Skeletal muscle tissue (tissue), 3 donors: ENCODE measurements at regions not wholly inside any gene's neighbourhood (a gene's known extent, or its start where the extent isn't known, plus 50 kb on each side); places are given as distances from the start of the nearest gene placed in this dataset.
A peak's percentile ranks its signal among the peaks of the same experiment; 100 is the strongest.

Source experiments
- H3K27ac ChIP-seq: one replicate; pipeline ENCODE4 v1.7.0; 2013; ENCODE audit warnings: mild to moderate bottlenecking, low read depth, low read length, inconsistent platforms
- H3K27me3 ChIP-seq, 3 donors: one replicate each; pipeline ENCODE4 v1.7.0; 2013; ENCODE audit warnings: low read length in 3 of 3; ENCODE audit not compliant: control insufficient read depth in 3 of 3, insufficient read depth in 3 of 3
- H3K36me3 ChIP-seq, 3 donors: one replicate each; pipeline ENCODE4 v1.7.0; 2013; ENCODE audit warnings: low read length in 3 of 3; ENCODE audit not compliant: control insufficient read depth in 3 of 3, insufficient read depth in 3 of 3
- H3K4me1 ChIP-seq, 3 donors: one replicate each; pipeline ENCODE4 v1.7.0; 2013; ENCODE audit warnings: low read length in 3 of 3, mild to moderate bottlenecking in 3 of 3; ENCODE audit not compliant: control insufficient read depth in 3 of 3, insufficient read depth in 3 of 3
- H3K4me3 ChIP-seq, 3 donors: one replicate each; pipeline ENCODE4 v1.7.0; 2013; ENCODE audit warnings: low read length in 3 of 3
- H3K9ac ChIP-seq, 3 donors: one replicate each; pipeline ENCODE4 v1.7.0; 2013; ENCODE audit warnings: low read length in 3 of 3, mild to moderate bottlenecking in 3 of 3, moderate library complexity in 2 of 3, low read depth in 1 of 3
- H3K9me3 ChIP-seq, 3 donors: one replicate each; pipeline ENCODE4 v1.7.0; 2013; ENCODE audit warnings: low read length in 3 of 3; ENCODE audit not compliant: control insufficient read depth in 3 of 3
- donor health status: Osteomylitis.

DNA sequence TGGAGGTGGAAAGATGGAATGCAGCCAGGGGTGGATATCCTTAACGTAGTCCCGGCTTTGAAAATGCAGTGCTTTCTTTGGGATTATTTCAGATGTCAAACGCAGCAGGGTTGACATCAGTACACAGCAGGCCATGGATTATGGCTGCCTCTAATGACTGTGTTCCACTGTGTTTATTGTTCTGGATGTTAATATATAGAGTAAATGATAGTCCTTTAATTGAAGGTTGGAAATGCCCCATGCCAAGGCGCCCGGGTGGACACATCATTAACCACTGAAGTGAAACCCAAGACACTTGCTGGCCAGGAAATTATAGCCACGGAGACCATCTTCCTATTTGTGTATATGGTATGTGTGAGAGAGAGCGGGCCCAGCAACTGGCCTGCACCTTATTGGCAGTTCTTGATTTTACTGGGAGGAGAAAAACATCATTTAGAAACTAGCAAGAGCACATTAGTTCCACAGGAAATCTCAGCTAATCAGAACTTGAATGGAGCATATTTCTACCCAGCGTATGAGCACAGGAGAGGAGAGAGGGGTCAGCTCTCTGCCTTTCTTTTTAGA is 254.9 kb upstream of the RASGRP1 start:
- no peaks in the 10 kb centered on the region for H3K27me3 ChIP-seq

DNA sequence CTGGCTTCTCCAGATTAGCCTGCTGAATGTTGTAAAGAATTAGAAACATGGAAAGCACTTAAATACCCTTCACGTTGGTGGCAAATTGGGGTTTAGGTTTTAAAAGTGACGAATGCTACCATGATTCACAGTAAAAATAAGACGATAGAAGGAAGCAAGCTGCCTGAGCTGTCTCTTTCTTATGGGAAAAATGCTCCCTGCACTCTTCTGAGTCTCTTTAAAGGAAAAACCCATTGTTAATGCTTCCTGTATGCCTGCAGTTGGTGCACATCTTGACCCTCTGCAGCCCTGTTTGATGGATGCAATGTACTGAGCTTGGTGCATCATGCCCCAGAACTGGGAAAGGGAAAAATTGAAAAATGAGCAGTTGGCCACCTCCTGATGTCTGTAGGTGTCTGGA is 258.6 kb upstream of the RASGRP1 start:
- Histone ChIP-seq H3K27me3 (peaks cover 0 to 3% (median 0%) of the 10 kb centered on the region in 3 donors), H3K4me1 (peaks cover 0 to 2% (median 0%) of the 10 kb centered on the region in 3 donors), H3K9ac (no peak overlapping the region), H3K36me3 (no peaks in the 10 kb centered on the region), H3K4me3 (no peak overlapping the region), H3K9me3 (no peaks in the 10 kb centered on the region), H3K27ac (no peak overlapping the region)

More for the DNA sequence above, 254.9 kb upstream of the RASGRP1 start:
- H3K4me1 ChIP-seq: peaks cover 0 to 2% (median 0%) of the 10 kb centered on the region in 3 donors
- no peak overlapping the region for H3K9ac ChIP-seq
- no peaks in the 10 kb centered on the region for H3K9me3 ChIP-seq
- no peak overlapping the region for H3K27ac ChIP-seq
- H3K4me3 ChIP-seq: no peak overlapping the region
- no peaks in the 10 kb centered on the region for H3K36me3 ChIP-seq

DNA sequence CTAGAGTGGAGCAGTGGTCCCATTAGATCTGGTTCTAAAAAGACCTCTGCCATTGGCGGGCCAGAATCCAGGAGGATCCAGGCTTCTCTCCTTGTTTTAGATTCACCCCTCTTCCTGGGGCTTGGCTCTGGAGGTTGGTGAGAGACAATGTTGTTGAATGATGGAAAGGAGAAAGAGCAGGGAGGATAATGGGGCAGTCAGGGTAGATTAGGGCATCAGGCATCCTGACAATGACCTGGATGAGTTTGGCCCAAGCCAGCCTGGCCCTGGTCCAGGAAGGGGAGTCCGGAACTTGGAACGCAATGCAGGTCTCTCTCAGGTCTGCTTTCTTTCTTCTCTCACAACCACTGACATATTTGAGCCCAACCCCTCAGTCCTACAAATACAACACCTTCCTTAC is 260.1 kb upstream of the RASGRP1 start:
- peaks cover 0 to 3% (median 0%) of the 10 kb centered on the region in 3 donors for H3K27me3 ChIP-seq
- H3K9ac ChIP-seq: no peak overlapping the region
- no peaks in the 10 kb centered on the region for H3K36me3 ChIP-seq
- H3K27ac ChIP-seq: no peak overlapping the region
- H3K4me3 ChIP-seq: no peak overlapping the region
- no peaks in the 10 kb centered on the region for H3K9me3 ChIP-seq
- peaks cover 0 to 2% (median 0%) of the 10 kb centered on the region in 3 donors for H3K4me1 ChIP-seq

DNA sequence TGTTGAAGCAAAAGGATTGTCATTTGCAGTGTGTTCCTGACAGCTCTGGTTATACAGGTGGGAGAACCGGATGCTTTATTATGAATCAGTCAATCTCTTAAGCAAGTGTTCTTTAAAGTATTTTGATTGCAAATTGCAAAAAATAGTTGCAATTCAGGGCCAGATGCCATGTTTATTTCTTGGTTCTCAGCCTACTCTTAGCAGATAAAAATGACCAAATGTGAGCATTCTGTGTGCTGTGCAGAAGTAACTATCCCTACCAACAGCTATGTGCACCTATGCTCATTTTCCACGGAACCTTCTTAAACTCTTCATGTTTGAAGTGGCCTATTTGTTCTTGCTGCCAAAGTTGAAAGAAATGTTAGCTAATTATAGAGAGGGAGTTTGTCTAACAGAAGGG is 262.3 kb upstream of the RASGRP1 start:
- peaks cover 0 to 2% (median 0%) of the 10 kb centered on the region in 3 donors for H3K4me1 ChIP-seq
- peaks cover 0 to 3% (median 0%) of the 10 kb centered on the region in 3 donors for H3K27me3 ChIP-seq
- no peak overlapping the region for H3K9ac ChIP-seq
- no peaks in the 10 kb centered on the region for H3K9me3 ChIP-seq
- no peak overlapping the region for H3K27ac ChIP-seq
- H3K36me3 ChIP-seq: no peaks in the 10 kb centered on the region
- no peak overlapping the region for H3K4me3 ChIP-seq

DNA sequence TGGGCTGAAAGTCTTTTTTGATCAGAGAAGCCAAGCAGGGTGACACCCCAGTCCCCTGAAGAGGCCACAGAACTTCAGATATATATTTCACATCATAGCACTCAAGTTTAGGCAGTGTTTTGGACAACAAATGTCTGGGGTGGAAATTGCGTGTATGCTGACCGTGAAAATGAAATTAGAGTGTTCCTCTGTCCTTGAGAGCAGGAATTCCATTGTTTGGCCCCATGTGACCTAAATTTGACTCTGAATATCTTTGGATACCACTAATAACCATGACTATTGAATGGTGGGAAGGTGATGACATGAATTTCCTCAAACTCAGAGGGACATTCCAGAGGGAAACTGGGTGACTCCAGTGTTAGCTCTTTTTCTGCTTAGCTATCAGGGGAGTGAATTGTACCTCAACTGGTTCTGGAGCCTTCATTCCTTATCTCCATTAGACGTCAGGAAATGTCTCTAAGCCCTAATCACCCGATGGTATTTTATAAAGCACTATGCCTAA is 263.5 kb upstream of the RASGRP1 start:
- Histone ChIP-seq H3K36me3 (no peaks in the 10 kb centered on the region), H3K9ac (no peak overlapping the region), H3K9me3 (no peaks in the 10 kb centered on the region), H3K27ac (peak overlapping the region; percentile 25), H3K4me1 (peaks cover 0 to 2% (median 0%) of the 10 kb centered on the region in 3 donors), H3K4me3 (no peak overlapping the region), H3K27me3 (peaks cover 0 to 3% (median 0%) of the 10 kb centered on the region in 3 donors)

DNA sequence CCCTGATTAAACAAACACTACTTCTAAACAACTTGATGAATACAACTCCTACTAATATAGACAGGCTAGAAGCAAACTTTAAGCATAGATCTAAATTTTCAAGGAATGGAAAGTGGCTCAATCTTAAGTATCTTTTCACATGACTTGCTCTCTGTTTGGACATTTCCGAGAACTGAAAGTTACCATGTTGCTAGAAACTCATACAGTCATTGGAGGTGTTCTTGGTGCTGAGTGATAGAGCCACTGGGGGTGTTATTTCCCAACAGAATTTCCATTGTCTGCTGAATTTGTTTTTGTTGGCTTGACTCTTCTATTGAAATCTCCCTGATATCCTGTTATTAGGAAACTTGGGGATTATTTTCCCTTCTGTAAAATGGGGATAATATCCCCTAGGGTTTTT is 264.5 kb upstream of the RASGRP1 start:
- Histone ChIP-seq H3K36me3 (no peaks in the 10 kb centered on the region), H3K27me3 (peaks cover 0 to 3% (median 0%) of the 10 kb centered on the region in 3 donors), H3K9me3 (no peaks in the 10 kb centered on the region), H3K27ac (peak overlapping the region; percentile 25), H3K4me1 (peaks cover 0 to 2% (median 0%) of the 10 kb centered on the region in 3 donors), H3K4me3 (no peak overlapping the region), H3K9ac (no peak overlapping the region)

DNA sequence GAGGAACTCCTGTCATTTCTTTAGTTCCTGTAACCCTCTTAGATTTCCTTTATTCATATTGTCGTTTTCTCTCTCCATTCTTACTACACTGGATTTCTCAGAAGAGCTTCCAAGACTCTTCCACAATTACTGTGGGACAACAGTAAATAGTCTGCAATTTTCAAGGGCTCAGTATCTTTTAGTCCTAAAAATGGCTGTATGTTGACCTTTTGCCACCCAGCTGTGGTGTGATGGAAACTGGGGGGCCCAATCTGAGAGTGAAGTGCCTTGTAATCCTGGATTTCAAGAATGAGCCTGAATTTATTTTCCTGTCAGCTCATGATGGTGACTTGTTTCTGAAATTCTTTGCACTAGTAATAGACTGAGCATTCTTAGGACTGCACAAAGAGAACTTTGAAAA is 277.6 kb upstream of the RASGRP1 start:
- H3K9me3 ChIP-seq: no peaks in the 10 kb centered on the region
- H3K27ac ChIP-seq: no peak overlapping the region
- H3K27me3 ChIP-seq: no peaks in the 10 kb centered on the region
- H3K4me3 ChIP-seq: no peak overlapping the region
- H3K4me1 ChIP-seq: no peaks in the 10 kb centered on the region
- H3K36me3 ChIP-seq: no peaks in the 10 kb centered on the region
- no peak overlapping the region for H3K9ac ChIP-seq

DNA sequence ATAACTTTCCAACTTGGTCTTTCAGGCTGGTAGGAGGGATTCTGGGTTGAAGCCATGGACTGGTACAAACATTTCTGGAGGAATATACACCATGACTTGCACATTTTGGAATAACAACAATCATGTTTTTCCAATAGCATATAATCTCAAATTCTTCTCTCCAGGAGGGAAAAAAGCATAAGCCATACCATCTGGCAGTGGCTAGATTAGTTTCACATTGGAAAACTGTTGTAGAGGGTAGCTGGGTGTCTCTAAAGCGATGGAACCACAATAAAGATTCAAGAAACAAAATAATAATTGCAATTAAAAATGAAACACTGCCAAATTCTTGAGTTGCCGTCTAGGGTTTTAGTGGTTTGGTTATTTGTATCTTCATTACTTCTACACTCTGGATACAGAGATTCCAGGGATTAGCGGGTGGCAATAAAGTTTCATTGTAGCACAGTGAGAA is 278.5 kb upstream of the RASGRP1 start:
- H3K9ac ChIP-seq: no peak overlapping the region
- H3K4me1 ChIP-seq: no peaks in the 10 kb centered on the region

DNA sequence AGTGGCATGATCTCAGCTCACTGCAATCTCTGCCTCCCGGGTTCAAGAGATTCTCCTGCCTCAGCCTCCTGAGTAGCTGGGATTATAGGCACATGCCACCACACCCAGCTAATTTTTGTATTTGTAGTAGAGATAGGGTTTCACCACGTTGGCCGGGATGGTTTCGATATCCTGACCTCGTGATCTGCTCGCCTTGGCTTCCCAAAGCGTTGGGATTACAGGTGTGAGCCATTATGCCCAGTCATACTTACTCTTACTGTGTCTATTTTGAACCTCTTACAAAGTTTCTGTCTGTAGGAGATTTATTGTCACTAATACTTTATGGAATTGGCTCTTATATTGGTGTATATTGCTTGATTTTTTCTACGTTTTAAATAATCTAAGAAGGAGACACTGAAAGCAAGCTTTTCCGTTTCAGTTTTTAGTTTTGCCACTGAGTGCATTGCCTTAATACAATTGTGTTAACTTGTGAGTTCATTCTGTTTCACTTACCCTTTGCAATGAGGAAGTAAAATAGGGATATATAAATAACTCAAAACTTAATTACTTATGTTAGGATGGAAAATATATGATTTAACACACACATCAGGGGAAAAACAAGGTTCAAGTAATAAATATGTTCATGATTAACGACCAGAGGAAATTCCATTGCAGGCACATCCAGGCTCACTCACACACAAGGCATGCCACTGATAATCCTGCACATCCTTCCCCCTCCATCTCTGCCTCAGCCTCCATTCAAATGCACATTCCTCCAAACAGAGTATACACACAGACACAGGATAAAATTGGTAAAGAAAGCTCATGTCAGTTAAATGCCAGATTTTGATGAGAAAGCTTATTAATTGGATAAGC is 279.3 kb upstream of the RASGRP1 start:
- Histone ChIP-seq H3K9me3 (no peaks in the 10 kb centered on the region), H3K27ac (no peak overlapping the region), H3K36me3 (no peaks in the 10 kb centered on the region), H3K9ac (no peak overlapping the region), H3K27me3 (no peaks in the 10 kb centered on the region), H3K4me3 (no peak overlapping the region), H3K4me1 (no peaks in the 10 kb centered on the region)

More for the DNA sequence above, 278.5 kb upstream of the RASGRP1 start:
- Histone ChIP-seq H3K27me3 (no peaks in the 10 kb centered on the region), H3K4me3 (no peak overlapping the region), H3K36me3 (no peaks in the 10 kb centered on the region), H3K9me3 (no peaks in the 10 kb centered on the region), H3K27ac (no peak overlapping the region)

DNA sequence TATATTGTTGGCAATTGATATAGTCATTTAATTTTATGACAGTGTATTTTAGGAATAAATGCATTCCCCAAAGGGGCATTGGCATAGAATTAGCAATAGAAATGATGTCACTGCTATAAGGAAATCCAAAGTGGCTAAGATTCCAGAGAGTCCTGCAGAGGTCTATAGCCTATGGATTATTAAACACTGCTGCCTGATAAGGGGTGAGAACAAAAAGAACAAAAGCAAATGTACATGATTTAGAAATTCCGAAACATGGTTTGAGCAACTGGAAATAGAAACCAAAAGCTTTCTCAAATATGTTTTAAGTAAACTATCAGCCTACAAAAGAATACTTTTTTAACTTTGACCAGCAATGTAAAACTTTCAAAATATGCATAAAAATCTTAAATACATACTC is 280.1 kb upstream of the RASGRP1 start:
- Histone ChIP-seq H3K27me3 (no peaks in the 10 kb centered on the region), H3K36me3 (no peaks in the 10 kb centered on the region), H3K27ac (no peak overlapping the region), H3K4me1 (no peaks in the 10 kb centered on the region), H3K9ac (no peak overlapping the region), H3K4me3 (no peak overlapping the region), H3K9me3 (no peaks in the 10 kb centered on the region)
